GM18505 (cell line): ENCODE measurements at regions not wholly inside any gene's neighbourhood (a gene's known extent, or its start where the extent isn't known, plus 50 kb on each side); places are given as distances from the start of the nearest gene placed in this dataset.
A peak's percentile ranks its signal among the peaks of the same experiment; 100 is the strongest.

Source experiments
- ATAC-seq: cut with Tn5 transposase; IDR thresholded peaks from one replicate; pipeline ENCODE4 v1.9.1; 2021; ENCODE audit not compliant: unreplicated experiment
- POLR2A ChIP-seq: IDR thresholded peaks from 4 replicates; pipeline ENCODE4 v1.6.1; 2011; ENCODE audit warnings: borderline replicate concordance; ENCODE audit not compliant: insufficient read depth, insufficient read length; ENCODE audit errors: extremely low read depth

- TF ChIP-seq POLR2A = no peak
- ATAC-seq = no peak
Observed at GRCh38 chr2:12278217-12278750, 438.5 kb upstream of the TRIB2 start.

GRCh38 chr2:12282780-12283695, 433.7 kb upstream of the TRIB2 start:
- TF ChIP-seq POLR2A = no peak
- peak; percentile 77 for ATAC-seq

GRCh38 chr2:12284037-12284436, 432.7 kb upstream of the TRIB2 start:
- no peak for ATAC-seq
- no peak for TF ChIP-seq POLR2A

- ATAC-seq = no peak
- TF ChIP-seq POLR2A = no peak
Observed at GRCh38 chr2:12284487-12284886, 432.2 kb upstream of the TRIB2 start.

GRCh38 chr2:12286347-12286746, 430.4 kb upstream of the TRIB2 start:
- no peak for TF ChIP-seq POLR2A
- ATAC-seq = no peak

GRCh38 chr2:12287220-12287751, 429.4 kb upstream of the TRIB2 start:
- ATAC-seq = no peak
- TF ChIP-seq POLR2A = no peak

GRCh38 chr2:12288048-12288447, 428.7 kb upstream of the TRIB2 start:
- ATAC-seq = no peak
- TF ChIP-seq POLR2A = no peak

GRCh38 chr2:12289120-12289802, 427.5 kb upstream of the TRIB2 start:
- no peak for ATAC-seq
- no peak for TF ChIP-seq POLR2A

- no peak for ATAC-seq
- TF ChIP-seq POLR2A = no peak
Observed at GRCh38 chr2:12291303-12291702, 425.4 kb upstream of the TRIB2 start.

- peak; percentile 98 for ATAC-seq
- no peak for TF ChIP-seq POLR2A
Observed at GRCh38 chr2:12293874-12294273, 422.9 kb upstream of the TRIB2 start.

GRCh38 chr2:12295856-12296519, 420.7 kb upstream of the TRIB2 start:
- no peak for ATAC-seq
- TF ChIP-seq POLR2A = no peak

- no peak for ATAC-seq
- no peak for TF ChIP-seq POLR2A
Observed at GRCh38 chr2:12296915-12297314, 419.8 kb upstream of the TRIB2 start.

- ATAC-seq = no peak
- no peak for TF ChIP-seq POLR2A
Observed at GRCh38 chr2:12298352-12298751, 418.4 kb upstream of the TRIB2 start.
